SK-N-SH (cell line): ENCODE measurements at regions not wholly inside any gene's neighbourhood (a gene's known extent, or its start where the extent isn't known, plus 50 kb on each side); places are given as distances from the start of the nearest gene placed in this dataset.

Source experiments
- CTCF ChIA-PET: fragments of 300-600, 350-600 bp; formaldehyde crosslinking; extraction: SDS; loops from one replicate; lab custom pipeline; 2021; lab: Yijun Ruan, JAX
- POLR2A ChIA-PET: fragments of 350-600 bp; sonication (Branson Sonifier 250); formaldehyde crosslinking; extraction: SDS; loops from one replicate; lab custom pipeline; 2020; ENCODE audit warnings: antibody characterized with exemption, inconsistent platforms; lab: Yijun Ruan, JAX
- DNase-seq: peaks from one replicate; pipeline ENCODE4 v3.0.0; 2012
- H2AFZ ChIP-seq: fragments of 200-600 bp; sonication (generic); 2 replicates; pipeline ENCODE4 v1.8.1; 2016; ENCODE audit warnings: antibody characterized with exemption, mild to moderate bottlenecking, low read depth
- H3F3A ChIP-seq: fragments of 200-600 bp; sonication (generic); replicated peaks from 2 replicates; pipeline ENCODE3; 2016; ENCODE audit warnings: antibody characterized with exemption, mild to moderate bottlenecking; ENCODE audit not compliant: insufficient read depth
- H3K27ac ChIP-seq, 2 experiments: fragments of 200-500 bp in 1 of 2; fragments of 200-600 bp in 1 of 2; sonication (Bioruptor generic) in 1 of 2; sonication (generic), shearing (Covaris generic) in 1 of 2; 2 replicates each; pipeline versions ENCODE4 v1.5.1 to v1.6.1; 2014 to 2016; ENCODE audit warnings: low read depth in 2 of 2, inconsistent platforms in 1 of 2, low read length in 1 of 2, mild to moderate bottlenecking in 1 of 2, mixed read lengths in 1 of 2
- H3K27me3 ChIP-seq: fragments of 200-600 bp; sonication (generic), shearing (Covaris generic); 2 replicates; pipeline ENCODE4 v1.6.1; 2016; ENCODE audit warnings: mixed run types; ENCODE audit not compliant: insufficient read depth
- H3K36me3 ChIP-seq, 2 experiments: fragments of 200-500 bp in 1 of 2; fragments of 200-600 bp in 1 of 2; sonication (Bioruptor generic) in 1 of 2; sonication (generic) in 1 of 2; replicated peaks in 1 of 2; 2 replicates each; pipeline versions ENCODE3 to v1.5.1; 2014 to 2016; ENCODE audit warnings: low read length in 1 of 2, mild to moderate bottlenecking in 1 of 2; ENCODE audit not compliant: insufficient read depth in 2 of 2, control insufficient read depth in 1 of 2
- H3K4me1 ChIP-seq, 2 experiments: fragments of 200-500 bp in 1 of 2; fragments of 200-600 bp in 1 of 2; sonication (Bioruptor generic) in 1 of 2; sonication (generic), shearing (Covaris generic) in 1 of 2; 2 replicates each; pipeline versions ENCODE4 v1.5.1 to v1.6.1; 2014 to 2016; ENCODE audit warnings: low read depth in 1 of 2, low read length in 1 of 2, mixed run types in 1 of 2; ENCODE audit not compliant: insufficient read depth in 2 of 2, control insufficient read depth in 1 of 2
- H3K4me2 ChIP-seq: fragments of 200-600 bp; sonication (generic), shearing (Covaris generic); 2 replicates; pipeline ENCODE4 v1.6.1; 2017; ENCODE audit warnings: mixed run types
- H3K4me3 ChIP-seq, 2 experiments: fragments of 200-500 bp in 1 of 2; fragments of 200-600 bp in 1 of 2; sonication (Bioruptor generic) in 1 of 2; sonication (generic), shearing (Covaris generic) in 1 of 2; 2 replicates each; pipeline versions ENCODE4 v1.5.1 to v1.8.1; 2014 to 2016; ENCODE audit warnings: low read depth in 2 of 2, inconsistent platforms in 1 of 2, low read length in 1 of 2, mild to moderate bottlenecking in 1 of 2, mixed read lengths in 1 of 2, moderate library complexity in 1 of 2
- H3K79me2 ChIP-seq: fragments of 200-600 bp; sonication (generic); 2 replicates; pipeline ENCODE4 v1.8.1; 2017; ENCODE audit warnings: mild to moderate bottlenecking; ENCODE audit not compliant: insufficient read depth
- H3K9ac ChIP-seq: fragments of 200-600 bp; sonication (generic); 2 replicates; pipeline ENCODE4 v1.6.1; 2017; ENCODE audit warnings: mixed run types
- H3K9me2 ChIP-seq: fragments of 200-600 bp; sonication (generic); 2 replicates; pipeline ENCODE4 v1.6.1; 2017; ENCODE audit warnings: mixed run types
- H3K9me3 ChIP-seq: fragments of 200-600 bp; sonication (generic); 2 replicates; pipeline ENCODE4 v1.6.1; 2017; ENCODE audit warnings: mixed run types, mild to moderate bottlenecking, moderate library complexity
- H4K20me1 ChIP-seq: fragments of 200-600 bp; sonication (generic); 2 replicates; pipeline ENCODE4 v1.6.1; 2017; ENCODE audit warnings: mild to moderate bottlenecking, mixed run types; ENCODE audit not compliant: insufficient read depth
- CTCF ChIP-seq: fragments of 200-600 bp; sonication (generic); IDR thresholded peaks from 2 replicates; pipeline ENCODE4 v1.6.1; 2017; ENCODE audit warnings: antibody characterized with exemption, mild to moderate bottlenecking, moderate library complexity
- RAD21 ChIP-seq: IDR thresholded peaks from 2 replicates; pipeline ENCODE4 v1.6.1; 2012; ENCODE audit warnings: mild to moderate bottlenecking, low read length
- RXRA ChIP-seq: IDR thresholded peaks from 2 replicates; pipeline ENCODE4 v1.4.0; 2012; ENCODE audit warnings: low read depth, mild to moderate bottlenecking, borderline replicate concordance
- USF1 ChIP-seq: IDR thresholded peaks from 2 replicates; pipeline ENCODE4 v1.4.0; 2012; ENCODE audit warnings: low read depth, borderline replicate concordance
- WGBS: methylation state at CpG from one replicate; pipeline ENCODE4 v1.1.6; 2017; ENCODE audit warnings: low lambda C conversion rate; 5-methylcytosine and 5-hydroxymethylcytosine counted together

- TF ChIP-seq CTCF, result no peak
These were observed 573.0 kb upstream of the IGFBP3 start (continued) for GRCh38 chr7:46494028-46494427.

DNA sequence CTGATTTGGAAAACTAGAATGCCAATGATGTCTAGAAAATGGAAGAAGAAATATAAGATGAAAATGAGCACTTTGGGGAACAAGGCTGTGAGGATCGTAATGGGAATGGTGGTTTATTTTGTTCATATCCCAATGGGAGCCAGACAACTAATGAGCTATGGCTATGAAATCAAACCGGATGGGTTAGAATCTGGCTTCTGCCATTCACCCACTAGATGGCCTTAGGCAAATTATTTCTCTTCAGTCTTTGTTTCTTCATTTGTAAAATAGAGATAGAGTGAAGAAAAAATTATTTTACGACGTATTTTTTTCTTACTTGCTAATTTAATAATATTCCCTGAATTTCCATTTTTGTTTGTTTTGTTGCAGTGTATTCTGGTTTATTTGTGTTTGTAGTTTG, 572.1 kb upstream of the IGFBP3 start:
- TF ChIP-seq CTCF (peak; percentile 40), RXRA (no peak)
- H3K4me3 ChIP-seq, result no peak overlapping the region
- no peaks in the 10 kb centered on the region for H3K9me2 ChIP-seq
- H3K4me2 ChIP-seq, result no peak overlapping the region
- WGBS, result 77% methylated on average over 4 of the region's 4 CpGs
- POLR2A ChIA-PET, result no interaction called here
- DNase-seq, result no peak
- H2AFZ ChIP-seq, result no peak overlapping the region
- H3K9me3 ChIP-seq, result 0 out of 2 replicates have a peak, but pooled peaks cover 5% of the 10 kb centered on the region
- CTCF ChIA-PET, result interaction anchor here (0.9 kb wide), 1 partner anchor 10 kb away, joined by 4 read pairs; no protein-coding TSS in a partner anchor
- H3K4me1 ChIP-seq, result no peaks in the 10 kb centered on the region; a peak in 1 of 4 replicates
- H3K27me3 ChIP-seq, result no peaks in the 10 kb centered on the region
- H3F3A ChIP-seq, result no peaks in the 10 kb centered on the region
- no peaks in the 10 kb centered on the region for H3K79me2 ChIP-seq
- H3K36me3 ChIP-seq, result no peaks in the 10 kb centered on the region
- no peaks in the 10 kb centered on the region for H4K20me1 ChIP-seq
- no peak overlapping the region for H3K9ac ChIP-seq
- H3K27ac ChIP-seq, result peak overlapping the region in 1 of 2 experiments; percentile 56; a peak in 1 of 4 replicates

DNA sequence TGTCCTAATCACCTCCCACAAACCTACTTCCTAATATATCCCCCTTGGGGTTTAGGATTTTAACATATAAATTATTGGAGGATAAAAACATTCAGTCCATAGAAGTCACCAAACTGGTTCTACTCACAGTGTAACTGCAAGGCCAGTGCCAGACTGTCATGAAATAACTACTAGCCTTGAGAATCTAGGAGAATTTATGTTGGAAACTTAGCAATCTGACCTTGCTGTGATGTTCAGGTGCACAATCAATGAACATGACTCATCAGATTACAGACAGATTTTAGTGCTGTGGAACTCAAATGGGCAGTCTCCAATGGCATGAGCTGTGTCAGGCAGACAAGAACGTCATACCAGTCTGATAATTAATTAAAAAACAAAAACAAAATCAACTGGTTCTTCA, 571.4 kb upstream of the IGFBP3 start:
- H3K79me2 ChIP-seq, result no peaks in the 10 kb centered on the region
- no peak overlapping the region for H3K4me2 ChIP-seq
- ChIA-PET CTCF (no interaction called here), POLR2A (no interaction called here)
- H3K9ac ChIP-seq, result no peak overlapping the region
- DNase-seq, result no peak
- no peak overlapping the region for H3K4me3 ChIP-seq
- TF ChIP-seq USF1 (no peak), RAD21 (no peak)
- WGBS, result 51% methylated on average over 1 of the region's 1 CpG
- no peaks in the 10 kb centered on the region for H3K9me2 ChIP-seq
- H4K20me1 ChIP-seq, result no peaks in the 10 kb centered on the region
- no peaks in the 10 kb centered on the region for H3K36me3 ChIP-seq
- no peaks in the 10 kb centered on the region; a peak in 1 of 4 replicates for H3K4me1 ChIP-seq
- no peak overlapping the region for H3K27ac ChIP-seq
- no peaks in the 10 kb centered on the region for H3F3A ChIP-seq
- no peak overlapping the region for H2AFZ ChIP-seq
- H3K9me3 ChIP-seq, result no peaks in the 10 kb centered on the region
- no peaks in the 10 kb centered on the region for H3K27me3 ChIP-seq
